ENCODE measurements at regions not wholly inside any gene's neighbourhood (a gene's known extent, or its start where the extent isn't known, plus 50 kb on each side); places are given as distances from the start of the nearest gene placed in this dataset.
A peak's percentile ranks its signal among the peaks of the same experiment; 100 is the strongest.
"Not testable (repeated sequence)": the region's sequence is repeated elsewhere in the genome, so short reads cannot be mapped to it uniquely, and the experiment has no call there.

- H3K4me3 ChIP-seq (ENCODE audit: low read depth, low read length): no peak overlapping the region
- no peak for TF ChIP-seq CTCF (conservative IDR thresholded peaks at IDR 0.05; ENCODE audit: low read depth, low read length)
- no peak for DNase-seq (ENCODE audit: low read depth)
Observed at GRCh38 chr21:28687586-28687985, 305.1 kb downstream of the LTN1 start.

GRCh38 chr21:28683982-28684752 is 308.5 kb downstream of the LTN1 start:
- no peak for TF ChIP-seq CTCF (conservative IDR thresholded peaks at IDR 0.05; ENCODE audit: low read depth, low read length)
- no peak for DNase-seq (ENCODE audit: low read depth)
- H3K4me3 ChIP-seq (ENCODE audit: low read depth, low read length): no peak overlapping the region

- not testable (repeated sequence) for H3K4me3 ChIP-seq (ENCODE audit: low read depth, low read length); DNase-seq (ENCODE audit: low read depth)
Observed at GRCh38 chr21:28682884-28683283, 309.8 kb downstream of the LTN1 start.

GRCh38 chr21:28677096-28677495 is 315.6 kb downstream of the LTN1 start:
- H3K4me3 ChIP-seq (ENCODE audit: low read depth, low read length); DNase-seq (ENCODE audit: low read depth): not testable (repeated sequence)

GRCh38 chr21:28675331-28676041 is 317.2 kb downstream of the LTN1 start:
- peak; percentile 13 for DNase-seq (ENCODE audit: low read depth)
- H3K4me3 ChIP-seq (ENCODE audit: low read depth, low read length): no peak overlapping the region
- no peak for TF ChIP-seq CTCF (conservative IDR thresholded peaks at IDR 0.05; ENCODE audit: low read depth, low read length)

- DNase-seq (ENCODE audit: low read depth): no peak
- no peak for TF ChIP-seq CTCF (conservative IDR thresholded peaks at IDR 0.05; ENCODE audit: low read depth, low read length)
- no peak overlapping the region for H3K4me3 ChIP-seq (ENCODE audit: low read depth, low read length)
Observed at GRCh38 chr21:28674763-28675162, 317.9 kb downstream of the LTN1 start.

- H3K4me3 ChIP-seq (ENCODE audit: low read depth, low read length): no peak overlapping the region
- TF ChIP-seq CTCF (conservative IDR thresholded peaks at IDR 0.05; ENCODE audit: low read depth, low read length): no peak
- DNase-seq (ENCODE audit: low read depth): no peak
Observed at GRCh38 chr21:28671549-28672195, 321.0 kb downstream of the LTN1 start.

Data from choroid plexus epithelial cell (primary cell).